Body of pancreas (tissue), 4 donors: ENCODE measurements at regions not wholly inside any gene's neighbourhood (a gene's known extent, or its start where the extent isn't known, plus 50 kb on each side); places are given as distances from the start of the nearest gene placed in this dataset.

Experiments used
- CTCF ChIP-seq, 7 experiments: fragments of 450-650 bp in 4 of 7; fragments of 200-600 bp in 3 of 7; sonication (generic) in 3 of 7; IDR thresholded peaks; one replicate each; pipeline ENCODE4 v1.5.1; 2016 to 2019; ENCODE audit warnings: antibody characterized with exemption in 7 of 7
- POLR2A ChIP-seq, 3 donors: fragments of 450-650 bp; IDR thresholded peaks; one replicate each; pipeline ENCODE4 v1.6.1; 2016; ENCODE audit warnings: antibody characterized with exemption in 3 of 3, mild to moderate bottlenecking in 2 of 3

- TF ChIP-seq CTCF (IDR thresholded peaks at IDR 0.05) (no peak), POLR2A (IDR thresholded peaks at IDR 0.05) (no peak)
Measured at GRCh38 chr13:22074403-22074802, 403.5 kb downstream of the FGF9 start.
